Suprapubic skin (tissue), 4 donors: ENCODE measurements at regions not wholly inside any gene's neighbourhood (a gene's known extent, or its start where the extent isn't known, plus 50 kb on each side); places are given as distances from the start of the nearest gene placed in this dataset.

Experiments
- CTCF ChIP-seq, 2 donors: fragments of 200-600 bp in 1 of 2; fragments of 450-650 bp in 1 of 2; sonication (generic) in 1 of 2; IDR thresholded peaks; one replicate each; pipeline ENCODE4 v1.5.1; 2016 to 2019; ENCODE audit warnings: antibody characterized with exemption in 2 of 2, mild to moderate bottlenecking in 1 of 2, moderate library complexity in 1 of 2
- POLR2A ChIP-seq, 2 donors: fragments of 450-650 bp; IDR thresholded peaks; one replicate each; pipeline ENCODE4 v1.6.1; 2017; ENCODE audit warnings: antibody characterized with exemption in 2 of 2, mild to moderate bottlenecking in 2 of 2, moderate library complexity in 2 of 2
- POLR2AphosphoS5 ChIP-seq, 3 donors: sonication (generic); formaldehyde crosslinking; IDR thresholded peaks; one replicate each; pipeline ENCODE4 v1.6.1; 2017; ENCODE audit warnings: antibody characterized with exemption in 3 of 3

GRCh38 chr1:185373813-185374529 lies 56.9 kb upstream of the IVNS1ABP start:
- TF ChIP-seq POLR2A (IDR thresholded peaks at IDR 0.05) (no peak), CTCF (IDR thresholded peaks at IDR 0.05) (no peak), POLR2AphosphoS5 (IDR thresholded peaks at IDR 0.05) (no peak)
